ENCODE measurements at regions not wholly inside any gene's neighbourhood (a gene's known extent, or its start where the extent isn't known, plus 50 kb on each side); places are given as distances from the start of the nearest gene placed in this dataset.
A peak's percentile ranks its signal among the peaks of the same experiment; 100 is the strongest.

GRCh38 chr4:176921256-176921655 lies 128.5 kb upstream of the VEGFC start:
- DNase-seq (ENCODE audit: insufficient read length, low spot score) = no peak
- TF ChIP-seq CTCF (IDR thresholded peaks at IDR 0.05; ENCODE audit: insufficient read depth, missing control alignments) = no peak
- no peak for FAIRE-seq

GRCh38 chr4:176924238-176924637 lies 131.5 kb upstream of the VEGFC start:
- DNase-seq (ENCODE audit: insufficient read length, low spot score) (no peak), FAIRE-seq (no peak)
- no peak for TF ChIP-seq CTCF (IDR thresholded peaks at IDR 0.05; ENCODE audit: insufficient read depth, missing control alignments)

- DNase-seq (ENCODE audit: insufficient read length, low spot score) (no peak), FAIRE-seq (no peak)
- TF ChIP-seq CTCF (IDR thresholded peaks at IDR 0.05; ENCODE audit: insufficient read depth, missing control alignments) = no peak
Measured at GRCh38 chr4:176925962-176926361, 133.2 kb upstream of the VEGFC start.

GRCh38 chr4:176927117-176927516 lies 134.4 kb upstream of the VEGFC start:
- FAIRE-seq (no peak), DNase-seq (ENCODE audit: insufficient read length, low spot score) (no peak)
- TF ChIP-seq CTCF (IDR thresholded peaks at IDR 0.05; ENCODE audit: insufficient read depth, missing control alignments) = no peak

GRCh38 chr4:176927664-176928063 lies 134.9 kb upstream of the VEGFC start:
- FAIRE-seq (peak; percentile 67), DNase-seq (ENCODE audit: insufficient read length, low spot score) (no peak)

GRCh38 chr4:176939445-176939844 lies 146.7 kb upstream of the VEGFC start:
- TF ChIP-seq CTCF (IDR thresholded peaks at IDR 0.05; ENCODE audit: insufficient read depth, missing control alignments) = no peak
- FAIRE-seq = no peak
- no peak for DNase-seq (ENCODE audit: insufficient read length, low spot score)

More at GRCh38 chr4:176927664-176928063, 134.9 kb upstream of the VEGFC start:
- no peak for TF ChIP-seq CTCF (IDR thresholded peaks at IDR 0.05; ENCODE audit: insufficient read depth, missing control alignments)

- no peak for TF ChIP-seq CTCF (IDR thresholded peaks at IDR 0.05; ENCODE audit: insufficient read depth, missing control alignments)
- DNase-seq (ENCODE audit: insufficient read length, low spot score) = no peak
- FAIRE-seq = no peak
Measured at GRCh38 chr4:176945334-176945733, 152.6 kb upstream of the VEGFC start.
